ENCODE measurements at regions not wholly inside any gene's neighbourhood (a gene's known extent, or its start where the extent isn't known, plus 50 kb on each side); places are given as distances from the start of the nearest gene placed in this dataset.

DNA sequence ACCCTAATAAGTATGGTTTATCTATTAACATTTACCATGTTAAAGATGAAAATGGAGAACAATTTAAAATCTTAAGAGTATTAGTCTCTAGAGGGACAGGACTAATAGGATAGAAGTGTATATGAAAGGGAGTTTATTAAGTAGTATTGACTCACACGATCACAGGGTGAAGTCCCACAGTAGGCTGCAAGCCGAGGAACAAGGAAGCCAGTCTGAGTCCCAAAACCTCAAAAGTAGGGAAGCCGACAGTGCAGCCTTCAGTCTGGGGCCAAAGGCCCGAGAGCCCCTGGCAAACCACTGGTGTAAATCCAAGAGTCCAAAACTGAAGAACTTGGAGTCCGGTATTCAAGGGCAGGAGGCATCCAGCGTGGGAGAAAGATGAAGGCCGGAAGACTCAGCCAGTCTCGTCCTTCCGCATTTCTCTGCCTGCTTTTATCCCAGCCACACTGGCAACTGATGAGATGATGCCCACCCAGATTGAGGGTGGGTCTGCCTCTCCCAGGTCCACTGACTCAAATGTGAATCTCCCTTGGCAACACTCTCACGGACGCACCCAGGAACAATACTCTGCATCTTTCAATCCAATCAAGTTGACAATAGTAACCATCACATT, 140.8 kb upstream of the FAM20C start:
- ATAC-seq (ENCODE audit: low read depth) (no peak), DNase-seq (no peak)
- Histone ChIP-seq H4K5ac (ENCODE audit: low read depth, low read length) (no peak overlapping the region), H3K36me3 (ENCODE audit: control insufficient read depth, insufficient read depth, low read length) (no peaks in the 10 kb centered on the region), H2BK5ac (ENCODE audit: low read depth, low read length, poor library complexity, severe bottlenecking) (no peak overlapping the region), H3K4me2 (ENCODE audit: low read depth, low read length) (no peak overlapping the region), H3K23ac (ENCODE audit: low read depth, low read length) (no peak overlapping the region), H3K4ac (ENCODE audit: low read depth, low read length) (no peak overlapping the region), H3K27me3 (ENCODE audit: control insufficient read depth, insufficient read depth, low read length) (peaks cover 44% of the 10 kb centered on the region), H2AK9ac (replicated peaks; ENCODE audit: low read depth, low read length, poor library complexity) (no peak overlapping the region), H3K9me3 (ENCODE audit: control insufficient read depth, insufficient read depth, low read length) (peaks cover 4% of the 10 kb centered on the region), H2BK20ac (ENCODE audit: low read depth, low read length) (no peak overlapping the region), H4K8ac (ENCODE audit: low read depth in 2 of 2, low read length in 2 of 2) (no peak overlapping the region), H2BK15ac (ENCODE audit: low read depth, low read length) (no peak overlapping the region), H2AK5ac (ENCODE audit: low read depth, low read length) (no peak overlapping the region), H3K27ac (ENCODE audit: insufficient read depth, low read length) (no peak overlapping the region), H2BK120ac (ENCODE audit: low read depth, low read length) (no peak overlapping the region), H3K18ac (ENCODE audit: low read depth, low read length) (no peak overlapping the region), H2AFZ (replicated peaks; ENCODE audit: low read length, poor library complexity) (no peak overlapping the region), H4K20me1 (ENCODE audit: insufficient read depth, low read length) (no peaks in the 10 kb centered on the region), H3K9me1 (ENCODE audit: insufficient read depth, low read length) (no peaks in the 10 kb centered on the region), H3K9ac (ENCODE audit: low read depth, low read length) (no peak overlapping the region), H3K14ac (replicated peaks; ENCODE audit: low read depth, low read length) (no peak overlapping the region), H3K79me1 (ENCODE audit: low read depth in 1 of 2, low read length in 2 of 2) (no peaks in the 10 kb centered on the region), H3K4me1 (ENCODE audit: control insufficient read depth, insufficient read depth, low read length) (no peaks in the 10 kb centered on the region), H3K56ac (ENCODE audit: extremely low read depth, insufficient read depth, low read length) (no peak overlapping the region), H3K4me3 (ENCODE audit: insufficient read depth, low read depth, low read length) (no peak overlapping the region), H4K91ac (ENCODE audit: insufficient read depth, low read depth, low read length) (no peak overlapping the region)
- 78% methylated on average over 6 of the region's 11 CpGs; no CpG with 5 or more reads in 1 of the 2 experiments for WGBS, 2 experiments (ENCODE audit: extremely low coverage in 2 of 2, insufficient read length in 1 of 2)
- no peak for TF ChIP-seq CHD1 (IDR thresholded peaks at IDR 0.05; ENCODE audit: low read depth, low read length)
- TF ChIP-seq, protein P1, sequence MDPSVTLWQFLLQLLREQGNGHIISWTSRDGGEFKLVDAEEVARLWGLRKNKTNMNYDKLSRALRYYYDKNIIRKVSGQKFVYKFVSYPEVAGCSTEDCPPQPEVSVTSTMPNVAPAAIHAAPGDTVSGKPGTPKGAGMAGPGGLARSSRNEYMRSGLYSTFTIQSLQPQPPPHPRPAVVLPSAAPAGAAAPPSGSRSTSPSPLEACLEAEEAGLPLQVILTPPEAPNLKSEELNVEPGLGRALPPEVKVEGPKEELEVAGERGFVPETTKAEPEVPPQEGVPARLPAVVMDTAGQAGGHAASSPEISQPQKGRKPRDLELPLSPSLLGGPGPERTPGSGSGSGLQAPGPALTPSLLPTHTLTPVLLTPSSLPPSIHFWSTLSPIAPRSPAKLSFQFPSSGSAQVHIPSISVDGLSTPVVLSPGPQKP (IDR thresholded peaks at IDR 0.05; ENCODE audit: borderline replicate concordance, low read depth, low read length) = no peak
- TF ChIP-seq BHLHE40 (IDR thresholded peaks at IDR 0.05; ENCODE audit: low read depth, low read length) = no peak
- no peak for TF ChIP-seq POLR2A (IDR thresholded peaks at IDR 0.05; ENCODE audit: low read depth, low read length)
- TF ChIP-seq RCOR1 (IDR thresholded peaks at IDR 0.05; ENCODE audit: insufficient replicate concordance, low read length) = no peak
- no peak for TF ChIP-seq RAD21 (IDR thresholded peaks at IDR 0.05; ENCODE audit: low read length)
- TF ChIP-seq RFX5 (IDR thresholded peaks at IDR 0.05; ENCODE audit: low read depth, low read length) = no peak
- dilution Hi-C loops (cut with HindIII; ENCODE audit: low sequenced_read_pairs, unreplicated experiment) (no loop called here), in situ Hi-C loops (cut with MboI; ENCODE audit: low sequenced_read_pairs) (no loop called here), intact Hi-C loops (cut with micrococcal nuclease) (no loop called here)
- ChIA-PET CTCF (no interaction called here), POLR2A (ENCODE audit: unreplicated experiment) (no interaction called here)
- no TSS peak for BruUV-seq (replicated peaks)

All from IMR-90 (cell line).